ENCODE measurements at regions not wholly inside any gene's neighbourhood (a gene's known extent, or its start where the extent isn't known, plus 50 kb on each side); places are given as distances from the start of the nearest gene placed in this dataset.

- no peak for TF ChIP-seq GATA2 (IDR thresholded peaks at IDR 0.05; ENCODE audit: low read depth, low read length)
- TF ChIP-seq GATA3 (IDR thresholded peaks at IDR 0.05; ENCODE audit: low read depth, low read length): no peak
These were observed 347.2 kb downstream of the TSHZ3 start for GRCh38 chr19:31001991-31002390.
